ENCODE measurements at regions not wholly inside any gene's neighbourhood (a gene's known extent, or its start where the extent isn't known, plus 50 kb on each side); places are given as distances from the start of the nearest gene placed in this dataset.

GRCh38 chr5:35417040-35417439 is 186.8 kb upstream of the PRLR start:
- DNase-seq = no peak

- DNase-seq = no peak
Measured at GRCh38 chr5:35416217-35416988, 186.1 kb upstream of the PRLR start.

- no peak for DNase-seq
Measured at GRCh38 chr5:35415309-35415708, 185.0 kb upstream of the PRLR start.

GRCh38 chr5:35409361-35409760 is 179.1 kb upstream of the PRLR start:
- no peak for DNase-seq

GRCh38 chr5:35408146-35408545 is 177.9 kb upstream of the PRLR start:
- DNase-seq = no peak

- no peak for DNase-seq
Measured at GRCh38 chr5:35407697-35408096, 177.4 kb upstream of the PRLR start.

GRCh38 chr5:35405938-35406337 is 175.7 kb upstream of the PRLR start:
- DNase-seq = no peak

- DNase-seq = no peak
Measured at GRCh38 chr5:35404701-35405100, 174.4 kb upstream of the PRLR start.

GRCh38 chr5:35393901-35394300 is 163.6 kb upstream of the PRLR start:
- no peak for DNase-seq

GRCh38 chr5:35384658-35385057 is 154.4 kb upstream of the PRLR start:
- DNase-seq = no peak

GRCh38 chr5:35383041-35383440 is 152.8 kb upstream of the PRLR start:
- no peak for DNase-seq

GRCh38 chr5:35377653-35378052 is 147.4 kb upstream of the PRLR start:
- no peak for DNase-seq

GRCh38 chr5:35374584-35374983 is 144.3 kb upstream of the PRLR start:
- DNase-seq = no peak

GRCh38 chr5:35373249-35373648 is 143.0 kb upstream of the PRLR start:
- DNase-seq = no peak

- DNase-seq = no peak
Measured at GRCh38 chr5:35372482-35372881, 142.2 kb upstream of the PRLR start.

GRCh38 chr5:35371951-35372426 is 141.7 kb upstream of the PRLR start:
- DNase-seq = no peak

GRCh38 chr5:35370871-35371270 is 140.6 kb upstream of the PRLR start:
- no peak for DNase-seq

- peak; percentile 0 for DNase-seq
Measured at GRCh38 chr5:35369965-35370790, 139.9 kb upstream of the PRLR start.

GRCh38 chr5:35367526-35367925 is 137.2 kb upstream of the PRLR start:
- no peak for DNase-seq

GRCh38 chr5:35365758-35366157 is 135.5 kb upstream of the PRLR start:
- DNase-seq = no peak

GRCh38 chr5:35364350-35364749 is 134.1 kb upstream of the PRLR start:
- DNase-seq = no peak

- no peak for DNase-seq
Measured at GRCh38 chr5:35363387-35363965, 133.2 kb upstream of the PRLR start.

GRCh38 chr5:35362772-35363171 is 132.5 kb upstream of the PRLR start:
- DNase-seq = no peak

All from occipital lobe (tissue), 1 donor.